PC-9 (cell line): ENCODE measurements at regions not wholly inside any gene's neighbourhood (a gene's known extent, or its start where the extent isn't known, plus 50 kb on each side); places are given as distances from the start of the nearest gene placed in this dataset.
A peak's percentile ranks its signal among the peaks of the same experiment; 100 is the strongest.

Experiments
- CTCF ChIP-seq: fragments of 200-600 bp; sonication (generic); conservative IDR thresholded peaks from 2 replicates; pipeline ENCODE4 v1.6.1; 2017; ENCODE audit warnings: mixed run types, antibody characterized with exemption, mild to moderate bottlenecking, moderate library complexity
- EZH2 ChIP-seq: fragments of 200-600 bp; sonication (generic); IDR thresholded peaks from 2 replicates; pipeline ENCODE4 v1.8.0; 2017; ENCODE audit warnings: antibody characterized with exemption, low read depth

- TF ChIP-seq CTCF = peak; percentile 41
- no peak for TF ChIP-seq EZH2
These were observed 155.4 kb downstream of the URB2 start for GRCh38 chr1:229781453-229781852.
